MV-4-11 (cell line): ENCODE measurements at regions not wholly inside any gene's neighbourhood (a gene's known extent, or its start where the extent isn't known, plus 50 kb on each side); places are given as distances from the start of the nearest gene placed in this dataset.

ENCODE experiments used
- DNase-seq: peaks from one replicate; lab custom pipeline; 2025; lab: John Stamatoyannopoulos, UW

DNA sequence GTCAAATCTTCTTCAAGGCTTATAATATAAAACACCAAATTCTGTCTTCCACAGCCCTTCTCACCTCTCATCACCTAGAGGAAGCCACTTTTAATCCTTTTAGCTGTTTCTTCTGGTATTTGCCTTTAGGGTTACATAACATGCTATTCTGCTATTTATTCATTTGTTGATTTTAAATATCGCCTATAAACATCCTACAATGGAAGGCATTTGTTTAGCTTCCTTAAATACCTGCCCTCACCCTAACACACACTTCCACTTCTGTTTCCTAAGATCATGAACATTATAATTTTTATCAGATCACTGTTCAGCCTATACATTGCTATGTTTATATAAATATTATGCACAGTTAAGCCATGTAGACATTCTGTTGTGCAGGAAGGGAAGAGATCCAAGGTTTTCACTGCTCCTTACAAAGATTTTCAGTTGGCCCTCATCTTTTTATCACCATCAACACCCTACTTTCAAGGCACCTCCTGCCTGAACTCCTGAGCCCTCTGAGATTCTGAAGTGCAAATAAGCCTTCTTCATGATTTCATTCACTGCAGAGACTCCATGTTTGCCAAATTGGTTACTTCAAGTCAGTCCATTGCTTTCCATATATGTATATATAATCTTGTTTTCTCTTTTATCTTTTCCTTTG lies 356.9 kb upstream of the ACTBL2 start:
- no peak for DNase-seq

DNA sequence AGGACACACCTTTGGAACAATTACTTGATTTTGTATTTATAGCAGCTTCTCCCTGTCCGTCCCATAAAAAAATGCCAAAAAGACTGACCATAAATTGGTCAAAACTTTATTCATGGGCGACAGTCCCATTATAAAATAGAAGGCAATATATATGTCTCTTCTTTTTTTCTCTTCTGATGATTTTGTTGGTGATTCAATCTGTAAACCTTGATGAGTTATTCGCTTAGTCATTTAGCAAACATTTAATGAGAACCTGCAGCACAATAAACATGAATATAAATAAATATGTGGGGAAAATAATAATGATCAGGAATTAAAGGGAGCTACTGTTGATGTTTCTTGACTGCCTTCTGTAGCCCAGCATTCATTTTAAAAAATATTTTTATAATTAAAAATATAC lies 356.4 kb upstream of the ACTBL2 start:
- no peak for DNase-seq

DNA sequence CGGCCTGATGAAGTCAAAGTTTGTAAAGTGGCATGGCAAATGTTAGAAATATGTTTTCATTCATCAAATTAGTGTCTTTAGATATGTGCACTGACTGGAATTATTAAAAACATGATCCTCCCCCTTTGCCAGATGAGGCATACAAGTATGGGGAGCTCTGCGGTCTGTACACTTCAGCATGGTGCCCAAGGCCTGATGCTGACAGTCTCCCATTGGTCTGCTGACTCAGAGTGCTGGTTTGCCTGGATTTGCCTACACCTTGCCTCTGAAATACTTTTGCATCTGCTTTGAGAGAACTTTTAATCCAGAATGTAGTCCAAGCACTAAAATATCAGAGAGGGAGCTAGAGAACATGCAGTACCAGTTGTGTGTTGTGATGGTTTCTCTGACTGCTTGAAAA lies 354.3 kb upstream of the ACTBL2 start:
- DNase-seq: no peak

DNA sequence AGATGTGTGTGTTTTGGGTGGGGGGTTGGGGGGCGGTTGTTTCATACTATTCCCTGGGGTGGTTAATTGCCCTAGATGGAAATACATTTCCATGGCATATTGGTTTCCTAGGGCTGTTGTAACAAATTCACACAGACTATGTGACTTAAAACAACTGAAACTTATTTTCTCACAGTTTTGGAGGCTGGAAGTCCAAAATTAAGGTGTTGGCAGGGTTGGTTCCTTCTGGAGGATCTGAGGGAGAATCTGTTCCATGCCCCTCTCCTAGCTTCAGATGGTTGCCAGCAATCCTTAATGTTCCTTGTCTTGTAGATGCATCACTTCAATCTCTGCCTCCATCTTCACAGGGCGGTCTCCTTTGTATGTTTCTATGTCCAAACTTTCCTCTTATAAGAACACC lies 353.7 kb upstream of the ACTBL2 start:
- DNase-seq: no peak

DNA sequence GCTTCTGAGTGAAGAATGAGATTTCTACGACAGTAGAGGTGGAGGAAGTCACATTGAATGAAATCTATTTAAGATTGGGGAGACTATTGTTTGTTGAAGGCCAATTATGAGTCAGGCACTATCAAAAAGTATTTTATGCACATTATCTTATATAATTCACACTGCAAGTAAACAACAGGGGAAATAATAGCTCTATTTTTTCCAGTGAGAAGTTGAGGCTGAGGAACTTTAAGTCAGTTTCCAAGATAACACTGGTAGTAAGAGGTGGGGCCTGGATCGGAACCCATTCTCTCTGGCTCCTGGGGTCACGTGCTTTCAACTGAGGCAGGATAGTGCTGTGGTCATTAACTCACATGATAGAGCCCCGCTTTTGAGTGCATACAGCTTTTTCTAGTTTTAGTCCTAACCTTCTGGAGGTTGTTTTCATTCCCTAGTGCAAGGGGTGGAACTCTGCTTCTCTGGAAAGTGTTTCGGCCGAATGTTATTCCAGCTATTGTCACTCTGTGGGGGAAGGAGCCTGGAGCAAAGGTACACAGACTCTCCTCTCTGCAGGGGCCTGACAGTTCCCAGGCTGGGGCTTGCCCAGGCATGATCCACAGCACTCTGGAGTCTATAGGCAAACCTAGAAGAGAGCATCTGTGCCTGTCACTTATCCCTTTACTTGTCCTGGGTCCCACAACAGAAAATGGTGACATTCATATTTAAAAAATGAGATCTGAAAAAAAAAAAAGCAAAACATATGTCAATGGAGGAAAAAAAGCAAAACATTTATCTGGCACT lies 352.4 kb upstream of the ACTBL2 start:
- no peak for DNase-seq

DNA sequence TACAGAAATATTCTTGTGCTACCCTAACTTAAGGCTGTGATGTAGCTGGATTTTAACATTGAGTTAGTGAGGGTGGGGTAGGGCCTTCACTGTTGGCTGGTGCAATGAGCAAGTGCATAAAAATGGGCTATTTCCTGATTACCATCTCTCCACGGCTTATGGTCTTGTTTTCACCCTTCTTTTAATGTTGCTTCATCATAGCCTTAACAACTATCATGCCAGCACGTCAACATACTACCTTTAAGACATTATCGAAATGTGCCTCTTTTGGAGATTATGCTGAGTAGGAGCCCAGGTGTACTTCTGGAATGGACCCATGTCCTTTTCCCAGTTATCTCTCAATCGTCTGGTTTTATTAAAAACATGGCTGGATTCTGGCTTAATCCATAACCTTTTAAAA lies 350.9 kb upstream of the ACTBL2 start:
- no peak for DNase-seq

DNA sequence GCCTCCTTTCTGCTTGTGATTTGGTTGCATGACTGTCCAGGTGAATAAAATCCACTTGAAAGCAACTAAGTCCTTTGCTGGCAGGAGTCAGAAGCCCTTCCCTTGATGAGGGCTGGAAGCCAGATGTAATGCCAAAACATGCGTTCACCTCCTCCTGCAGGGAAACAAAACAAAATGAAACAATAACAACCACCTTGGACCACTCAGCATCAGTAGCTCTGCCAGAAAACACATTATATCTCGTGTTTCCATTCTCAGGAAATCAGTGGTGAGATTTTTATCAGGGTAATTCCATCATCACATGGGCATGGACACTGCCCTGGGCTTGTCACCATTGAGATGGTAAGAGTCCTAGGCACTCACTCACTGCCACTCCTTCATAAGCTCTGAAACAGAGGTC lies 350.3 kb upstream of the ACTBL2 start:
- DNase-seq: no peak

DNA sequence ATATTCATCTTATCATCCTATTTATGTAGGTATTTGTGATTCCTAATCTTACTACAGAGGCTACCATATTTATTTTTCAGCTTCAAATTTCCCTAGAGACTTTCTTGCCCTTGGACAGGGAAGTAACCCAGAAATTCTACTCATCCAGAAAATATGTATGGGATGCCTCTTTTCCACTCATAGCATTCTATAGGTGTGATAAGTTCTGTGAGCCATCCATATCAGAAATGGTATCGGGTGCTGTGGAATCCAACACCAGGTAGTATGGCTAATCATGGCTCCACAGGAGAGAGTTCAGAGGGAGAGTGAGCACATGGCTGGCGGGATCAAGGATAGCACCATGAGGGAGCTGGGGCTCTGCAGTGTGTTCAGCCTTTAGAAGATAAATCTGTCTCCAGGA lies 349.3 kb upstream of the ACTBL2 start:
- no peak for DNase-seq

DNA sequence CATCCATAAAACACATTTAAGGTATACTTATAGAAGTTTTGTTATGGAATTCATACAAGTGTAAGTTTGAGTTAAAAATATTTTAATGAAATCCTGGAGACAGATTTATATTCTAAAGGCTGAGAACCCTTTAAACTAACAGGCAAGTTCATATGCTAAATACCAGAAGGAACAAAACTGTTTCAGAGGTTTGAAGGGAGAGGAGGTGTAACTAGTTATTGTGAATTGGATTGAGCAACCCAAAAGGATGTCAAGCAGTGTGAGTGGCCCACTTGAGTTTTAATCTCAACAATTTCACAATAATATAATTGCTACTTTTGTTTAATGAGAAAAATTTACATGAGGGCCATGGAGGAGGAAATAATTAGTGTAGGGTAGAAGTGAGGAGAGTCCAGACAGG lies 348.5 kb upstream of the ACTBL2 start:
- no peak for DNase-seq

DNA sequence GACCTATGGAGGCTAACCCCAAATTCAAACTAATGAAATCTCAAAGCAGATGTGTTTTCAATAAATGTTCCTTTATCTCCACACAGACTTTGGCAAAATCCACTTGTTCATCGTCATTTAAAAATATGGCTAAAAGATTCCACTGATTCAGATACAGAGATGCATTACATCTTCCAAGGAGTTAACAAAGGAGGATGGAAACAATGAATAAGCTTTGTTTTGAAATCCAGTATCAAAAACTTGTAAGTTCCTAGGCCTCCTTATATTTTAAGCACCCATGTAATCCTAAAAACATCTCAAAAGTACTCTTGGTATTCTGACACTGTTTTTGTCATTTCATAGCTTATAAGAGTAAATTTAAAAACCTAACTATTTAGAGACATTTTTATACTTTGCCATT lies 345.6 kb upstream of the ACTBL2 start:
- DNase-seq: no peak

DNA sequence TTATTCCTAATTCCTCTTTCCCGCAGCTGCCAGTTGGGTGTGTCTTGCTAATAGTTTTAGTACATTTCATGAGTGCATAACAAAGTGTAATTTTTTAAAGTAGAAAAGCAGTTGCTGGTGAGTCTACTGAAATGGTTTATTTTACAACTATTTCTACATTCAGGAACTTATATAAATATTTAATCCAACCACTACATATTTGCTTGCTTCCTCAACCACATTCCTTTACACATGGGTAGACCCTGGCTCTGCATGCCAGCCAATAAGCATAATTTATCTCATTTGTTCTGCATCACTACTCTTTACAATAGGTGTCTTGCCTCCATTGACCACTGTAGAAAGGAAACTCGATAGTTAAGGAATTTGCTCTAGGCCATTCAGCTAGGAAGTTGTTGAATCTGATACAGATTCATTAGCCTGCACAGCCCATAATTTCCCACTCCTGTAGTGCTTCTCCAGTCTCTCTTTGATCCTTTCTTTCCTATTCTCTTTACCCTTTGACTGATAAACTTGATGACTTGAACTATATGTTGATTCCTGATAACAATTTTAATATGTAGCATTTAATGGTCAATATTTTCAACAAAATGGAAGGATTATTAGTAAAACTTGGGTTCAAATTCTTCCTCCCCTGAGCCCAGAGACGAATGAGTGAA lies 342.5 kb upstream of the ACTBL2 start:
- DNase-seq: no peak

DNA sequence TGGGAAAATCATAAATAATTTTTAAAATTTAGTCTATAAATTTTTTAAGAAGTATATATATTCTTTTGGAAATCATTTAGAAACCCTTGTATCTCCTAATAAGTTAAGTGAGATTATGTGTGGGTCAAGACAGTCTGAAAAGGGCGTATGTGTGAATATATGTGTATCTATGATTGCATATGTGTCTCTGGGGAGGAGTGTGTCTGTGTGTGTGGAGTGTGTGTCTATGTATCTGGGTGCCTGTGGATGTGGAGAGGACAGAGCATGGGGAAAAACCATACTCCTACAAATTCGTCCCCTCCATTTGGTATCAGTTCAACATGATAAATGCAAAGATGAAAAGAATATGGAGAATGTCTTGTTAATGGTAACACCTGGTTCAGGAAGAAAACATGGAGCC lies 342.0 kb upstream of the ACTBL2 start:
- no peak for DNase-seq

DNA sequence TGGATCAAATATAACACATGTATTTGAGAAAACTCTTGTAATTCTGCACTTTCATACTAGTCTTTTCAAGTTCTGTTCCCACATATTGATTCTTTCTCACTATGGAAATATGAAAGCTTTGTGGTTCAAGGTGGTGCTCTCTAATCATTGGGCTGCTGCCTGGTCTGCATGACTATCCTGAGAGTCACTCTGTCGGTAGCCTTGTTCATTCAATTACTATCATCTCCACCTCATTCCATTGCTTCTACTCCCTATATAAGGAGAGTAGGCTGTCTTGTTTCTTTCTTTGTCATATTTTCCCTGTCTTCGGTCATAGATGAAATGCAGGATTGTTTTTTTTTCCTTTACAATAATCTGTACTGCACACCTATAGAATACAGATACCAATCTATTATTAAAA lies 341.4 kb upstream of the ACTBL2 start:
- DNase-seq: no peak

DNA sequence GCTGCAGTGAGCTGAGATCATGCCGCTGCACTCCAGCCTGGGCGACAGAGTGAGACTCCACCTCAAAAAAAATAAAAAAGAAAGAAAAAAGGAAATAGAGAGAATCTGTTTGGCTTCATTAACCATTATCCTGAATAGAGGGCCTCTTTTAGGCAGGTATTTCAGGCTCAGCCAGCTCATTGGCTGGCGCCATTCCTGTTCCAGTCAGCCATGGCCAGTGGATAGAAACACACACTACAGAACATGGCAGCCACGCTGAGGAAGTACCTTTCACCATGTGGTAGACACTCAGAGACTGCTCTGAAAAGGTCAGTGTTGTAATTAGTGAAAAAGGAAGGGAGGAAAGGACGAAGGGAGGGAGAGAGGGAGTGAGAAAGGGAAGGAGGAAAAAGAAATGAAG lies 340.0 kb upstream of the ACTBL2 start:
- no peak for DNase-seq

DNA sequence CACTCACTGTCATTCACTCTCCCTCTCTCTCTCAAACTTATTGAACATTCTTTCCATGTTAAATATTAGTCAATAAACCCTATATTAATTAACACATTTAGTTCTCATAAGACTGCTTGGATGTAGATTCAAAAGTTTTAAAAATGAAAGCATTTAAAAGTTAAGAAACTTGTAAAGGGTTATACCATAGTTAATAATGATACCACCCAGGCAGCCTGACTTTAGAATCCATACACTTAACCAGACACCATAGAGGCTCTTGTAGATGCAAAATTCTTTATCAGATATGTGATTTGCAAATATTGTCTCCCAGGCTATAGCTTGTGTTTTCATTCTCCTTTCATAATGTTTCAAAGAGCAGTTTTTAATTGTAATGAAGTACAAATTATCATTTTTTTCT lies 335.8 kb upstream of the ACTBL2 start:
- DNase-seq: no peak

DNA sequence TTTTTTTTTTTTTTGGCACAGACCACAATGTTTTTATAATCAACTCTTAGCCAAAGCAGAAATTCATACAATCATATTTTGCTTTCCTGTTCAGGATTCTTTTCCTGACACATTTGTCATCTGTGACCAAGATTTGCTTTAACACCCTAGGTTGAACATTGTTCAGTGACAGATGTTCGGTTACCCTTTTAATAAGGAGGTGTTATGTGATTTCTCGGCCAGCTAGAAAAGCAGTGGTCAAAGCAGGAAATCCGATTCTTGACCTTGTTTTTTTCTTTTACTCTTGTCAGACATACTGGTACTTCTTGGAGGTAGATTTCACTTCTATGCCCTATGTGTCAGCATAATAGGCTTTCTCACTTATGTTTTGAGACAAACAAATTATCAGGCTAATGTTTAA lies 335.3 kb upstream of the ACTBL2 start:
- DNase-seq: no peak

DNA sequence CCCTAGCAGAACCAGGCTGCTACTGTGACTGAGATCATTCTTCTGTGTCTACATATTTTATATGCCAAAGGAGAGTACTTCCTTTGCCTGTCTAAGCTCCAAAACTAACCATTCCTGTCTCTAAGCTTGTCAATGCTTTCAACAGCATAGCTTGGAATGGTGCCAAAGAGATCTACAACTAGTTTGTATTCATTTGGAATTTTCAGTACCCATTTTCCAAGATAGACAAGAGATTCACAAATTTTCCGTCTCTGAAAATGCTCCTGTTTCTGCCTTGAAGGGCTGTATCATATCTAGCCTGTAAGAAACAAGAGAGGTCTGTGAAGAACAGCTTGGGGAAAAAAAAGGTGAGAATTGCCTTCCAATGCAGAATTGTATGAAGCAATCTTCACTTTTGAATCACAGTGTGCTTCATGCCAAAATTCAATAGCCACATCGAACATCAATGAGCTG lies 334.4 kb upstream of the ACTBL2 start:
- no peak for DNase-seq

DNA sequence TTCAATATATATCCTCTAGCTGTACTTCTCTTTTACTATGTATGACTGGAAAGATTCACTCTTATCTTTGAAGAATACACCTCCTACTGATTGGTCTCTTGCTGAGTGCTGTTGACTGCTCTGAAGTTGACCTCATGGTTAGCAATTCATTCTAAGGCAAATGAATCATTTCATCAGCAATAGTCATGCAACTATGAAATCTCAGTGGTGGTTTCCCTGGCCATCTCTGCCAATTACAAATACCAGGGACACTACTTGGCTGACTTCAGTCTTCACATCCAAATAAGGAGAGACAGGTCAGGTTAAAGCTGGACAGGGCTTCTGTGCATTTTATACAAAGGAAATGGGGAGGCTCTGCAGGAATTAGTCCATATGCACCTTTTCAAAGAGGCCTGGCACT lies 333.5 kb upstream of the ACTBL2 start:
- DNase-seq: no peak

DNA sequence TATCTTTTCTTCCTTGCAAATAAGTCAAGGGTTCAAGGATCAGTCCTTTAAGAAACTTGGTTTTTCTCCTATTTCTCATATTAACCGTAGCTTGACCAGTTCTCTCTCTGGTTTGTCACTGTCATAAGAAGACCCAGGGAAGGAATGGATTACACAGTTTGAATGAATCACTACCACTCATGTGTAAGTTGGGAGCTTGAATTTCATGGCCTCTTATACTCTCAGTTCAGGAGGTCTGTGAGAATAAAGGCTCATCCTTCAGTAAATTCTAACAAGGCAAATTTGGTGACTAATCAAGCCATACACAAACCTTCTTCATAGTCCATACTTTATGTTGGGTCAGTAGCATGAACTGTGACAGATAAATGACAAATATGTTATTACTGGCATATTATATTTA lies 323.1 kb upstream of the ACTBL2 start:
- no peak for DNase-seq

DNA sequence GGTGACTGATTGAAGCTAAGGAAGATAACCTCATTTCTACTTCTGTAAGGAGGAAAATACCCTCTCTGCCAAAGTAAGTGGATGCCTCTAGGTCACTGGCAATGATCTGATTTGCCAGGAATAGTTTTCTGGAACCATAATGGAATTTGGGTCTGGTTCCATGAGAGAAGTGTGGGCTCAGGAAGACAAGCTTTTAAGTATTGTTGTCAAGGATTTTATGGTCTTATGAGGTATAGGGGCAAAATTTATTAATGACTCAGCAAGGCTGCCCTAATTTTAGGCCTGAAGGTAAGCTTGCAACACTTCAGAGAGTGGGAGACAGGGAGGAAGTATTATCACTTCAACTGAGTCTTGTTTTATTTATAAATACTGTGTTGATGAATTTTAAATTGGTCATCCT lies 322.6 kb upstream of the ACTBL2 start:
- no peak for DNase-seq

DNA sequence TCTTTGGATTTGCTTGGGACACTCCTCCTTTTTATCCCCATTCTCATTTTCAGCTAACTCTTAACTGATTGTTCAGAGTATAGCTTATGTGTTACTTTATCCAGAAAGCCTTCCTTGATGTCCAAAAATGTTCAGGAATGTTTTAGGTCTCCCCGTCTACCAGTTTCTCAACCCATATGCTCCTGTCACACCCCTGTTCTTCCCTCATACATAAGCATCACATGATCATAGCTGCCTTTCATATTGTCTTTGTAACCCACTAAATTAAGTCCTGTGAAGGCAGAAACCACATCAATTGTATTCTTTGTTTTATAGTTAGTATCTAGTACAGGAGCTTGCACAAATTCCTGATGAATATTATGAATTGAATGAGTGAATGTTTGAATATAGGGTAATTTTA lies 321.9 kb upstream of the ACTBL2 start:
- DNase-seq: no peak

DNA sequence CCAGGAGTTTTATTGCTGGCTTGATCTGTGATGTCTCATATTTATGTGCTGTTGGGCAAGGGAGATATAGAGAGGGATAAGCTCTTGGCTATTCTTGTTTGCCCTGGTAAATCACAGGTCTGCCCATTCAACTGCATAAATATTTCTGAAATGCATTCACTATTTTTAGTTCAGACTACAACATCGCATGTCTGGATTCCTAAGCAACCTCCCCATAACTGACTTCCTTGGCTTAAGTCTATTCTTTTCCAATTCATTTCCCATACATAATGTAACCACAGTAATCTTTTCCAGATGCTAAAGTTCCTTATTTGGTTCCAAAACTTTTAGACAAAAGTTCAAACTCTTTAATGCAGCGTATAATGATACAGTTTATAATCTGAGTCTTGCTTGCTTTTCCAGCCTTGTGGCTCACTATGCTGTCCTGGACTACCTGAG lies 321.4 kb upstream of the ACTBL2 start:
- DNase-seq: no peak

DNA sequence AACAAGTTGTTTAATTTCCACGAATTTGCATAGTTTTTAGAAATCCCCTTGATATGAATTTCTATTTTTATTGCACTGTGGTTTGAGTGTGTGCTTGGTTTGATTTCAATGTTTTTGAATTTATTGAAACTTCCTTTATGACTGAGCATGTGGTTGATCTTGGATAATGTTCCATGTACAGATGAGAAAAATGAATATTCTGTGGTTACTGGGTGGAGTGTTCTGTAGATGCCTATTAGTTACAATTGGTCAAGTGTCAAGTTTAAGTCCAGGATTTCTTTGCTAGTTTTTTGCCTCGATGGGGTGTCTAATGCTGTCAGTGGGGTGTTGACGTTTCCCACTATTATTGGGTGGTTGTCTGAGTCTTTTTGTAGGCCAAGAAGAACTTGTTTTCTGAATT lies 319.5 kb upstream of the ACTBL2 start:
- DNase-seq: no peak
